ENCODE measurements at regions not wholly inside any gene's neighbourhood (a gene's known extent, or its start where the extent isn't known, plus 50 kb on each side); places are given as distances from the start of the nearest gene placed in this dataset.

DNA sequence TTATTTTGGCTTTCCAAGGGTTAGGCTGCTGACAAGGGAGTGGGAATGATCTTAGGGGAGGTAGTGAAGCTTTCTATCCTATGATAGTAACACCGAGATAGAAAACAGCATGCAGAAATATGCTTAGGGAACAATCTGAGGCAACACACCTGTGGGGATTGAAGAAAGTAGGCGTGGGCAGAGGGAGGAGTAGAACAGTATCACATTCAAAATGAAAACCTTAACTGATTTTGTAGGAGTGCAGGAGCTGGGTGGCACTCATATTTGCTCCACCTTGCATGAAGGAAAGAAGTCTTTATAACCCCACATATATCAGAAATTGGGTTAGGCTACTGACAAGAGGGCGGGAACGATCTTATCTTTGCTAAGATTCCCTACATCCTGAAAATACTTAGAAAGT is 762.2 kb upstream of the CNTNAP5 start:
- no peak overlapping the region for H3K4me2 ChIP-seq (replicated peaks; ENCODE audit: extremely low read depth, low read length, poor library complexity, severe bottlenecking)
- no CpG with 5 or more reads among the region's 4 CpGs for WGBS (ENCODE audit: insufficient coverage)
- H3K27ac Mint-ChIP-seq = no peak overlapping the region
- intact Hi-C loops (cut with micrococcal nuclease) = no loop called here
- H3K9me3 ChIP-seq (replicated peaks in 1 of 2; ENCODE audit: control insufficient read depth in 1 of 2, insufficient read depth in 1 of 2, low read length in 2 of 2) = peaks cover 3 to 14% of the 10 kb centered on the region in 2 donors
- no peak overlapping the region for H3K4me3 ChIP-seq (replicated peaks in 1 of 3; ENCODE audit: low read depth in 2 of 3, low read length in 3 of 3)
- peaks cover 0 to 7% (median 3%) of the 10 kb centered on the region in 7 donors for H3K9me3 Mint-ChIP-seq
- no peaks in the 10 kb centered on the region for H3K4me1 ChIP-seq (ENCODE audit: control insufficient read depth in 1 of 2, insufficient read depth in 2 of 2, low read length in 2 of 2)
- TF ChIP-seq, protein P1, sequence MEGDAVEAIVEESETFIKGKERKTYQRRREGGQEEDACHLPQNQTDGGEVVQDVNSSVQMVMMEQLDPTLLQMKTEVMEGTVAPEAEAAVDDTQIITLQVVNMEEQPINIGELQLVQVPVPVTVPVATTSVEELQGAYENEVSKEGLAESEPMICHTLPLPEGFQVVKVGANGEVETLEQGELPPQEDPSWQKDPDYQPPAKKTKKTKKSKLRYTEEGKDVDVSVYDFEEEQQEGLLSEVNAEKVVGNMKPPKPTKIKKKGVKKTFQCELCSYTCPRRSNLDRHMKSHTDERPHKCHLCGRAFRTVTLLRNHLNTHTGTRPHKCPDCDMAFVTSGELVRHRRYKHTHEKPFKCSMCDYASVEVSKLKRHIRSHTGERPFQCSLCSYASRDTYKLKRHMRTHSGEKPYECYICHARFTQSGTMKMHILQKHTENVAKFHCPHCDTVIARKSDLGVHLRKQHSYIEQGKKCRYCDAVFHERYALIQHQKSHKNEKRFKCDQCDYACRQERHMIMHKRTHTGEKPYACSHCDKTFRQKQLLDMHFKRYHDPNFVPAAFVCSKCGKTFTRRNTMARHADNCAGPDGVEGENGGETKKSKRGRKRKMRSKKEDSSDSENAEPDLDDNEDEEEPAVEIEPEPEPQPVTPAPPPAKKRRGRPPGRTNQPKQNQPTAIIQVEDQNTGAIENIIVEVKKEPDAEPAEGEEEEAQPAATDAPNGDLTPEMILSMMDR (IDR thresholded peaks at IDR 0.05) = no peak
- no peak for DNase-seq
- no peaks in the 10 kb centered on the region for H3K36me3 Mint-ChIP-seq
- H3K9ac ChIP-seq (ENCODE audit: insufficient read depth, low read length, poor library complexity, severe bottlenecking) = no peak overlapping the region
- H3K27ac ChIP-seq (ENCODE audit: low read depth in 1 of 2, low read length in 2 of 2) = no peak overlapping the region
- H3K4me3 Mint-ChIP-seq = no peak overlapping the region
- no peaks in the 10 kb centered on the region for H3K36me3 ChIP-seq (replicated peaks in 1 of 2; ENCODE audit: control insufficient read depth in 1 of 2, insufficient read depth in 2 of 2, low read length in 2 of 2)
- no peak overlapping the region for H2AFZ ChIP-seq (ENCODE audit: insufficient read depth, low read depth, low read length, poor library complexity, severe bottlenecking)
- peaks cover 0 to 1% (median 0%) of the 10 kb centered on the region in 3 donors for H3K27me3 Mint-ChIP-seq (ENCODE audit: low read depth in 3 of 3)
- H3K79me2 ChIP-seq (ENCODE audit: insufficient read depth, low read length) = no peaks in the 10 kb centered on the region
- H3K27me3 ChIP-seq (ENCODE audit: control insufficient read depth in 2 of 2, insufficient read depth in 2 of 2, low read length in 2 of 2) = no peaks in the 10 kb centered on the region
- no peaks in the 10 kb centered on the region for H3K4me1 Mint-ChIP-seq
- no peaks in the 10 kb centered on the region for H4K20me1 ChIP-seq (ENCODE audit: insufficient read depth, low read length)

GRCh38 chr2:123283431-123283830 is 741.7 kb upstream of the CNTNAP5 start:
- H3K9me3 ChIP-seq (replicated peaks in 1 of 2; ENCODE audit: control insufficient read depth in 1 of 2, insufficient read depth in 1 of 2, low read length in 2 of 2) = no peaks in the 10 kb centered on the region
- no peak overlapping the region for H3K4me3 Mint-ChIP-seq
- no peaks in the 10 kb centered on the region for H3K27me3 ChIP-seq (ENCODE audit: control insufficient read depth in 2 of 2, insufficient read depth in 2 of 2, low read length in 2 of 2)
- H3K27ac ChIP-seq (ENCODE audit: low read depth in 1 of 2, low read length in 2 of 2) = no peak overlapping the region
- H3K4me1 ChIP-seq (ENCODE audit: control insufficient read depth in 1 of 2, insufficient read depth in 2 of 2, low read length in 2 of 2) = no peaks in the 10 kb centered on the region
- no CpG with 5 or more reads among the region's 2 CpGs for WGBS (ENCODE audit: insufficient coverage)
- H3K4me1 Mint-ChIP-seq = no peaks in the 10 kb centered on the region
- TF ChIP-seq, protein P1 (IDR thresholded peaks at IDR 0.05) = no peak
- no peak overlapping the region for H3K27ac Mint-ChIP-seq
- H3K9ac ChIP-seq (ENCODE audit: insufficient read depth, low read length, poor library complexity, severe bottlenecking) = no peak overlapping the region
- H3K4me3 ChIP-seq (replicated peaks in 1 of 3; ENCODE audit: low read depth in 2 of 3, low read length in 3 of 3) = no peak overlapping the region
- H3K36me3 Mint-ChIP-seq = no peaks in the 10 kb centered on the region
- no peaks in the 10 kb centered on the region for H4K20me1 ChIP-seq (ENCODE audit: insufficient read depth, low read length)
- no peak overlapping the region for H2AFZ ChIP-seq (ENCODE audit: insufficient read depth, low read depth, low read length, poor library complexity, severe bottlenecking)
- H3K4me2 ChIP-seq (replicated peaks; ENCODE audit: extremely low read depth, low read length, poor library complexity, severe bottlenecking) = no peak overlapping the region
- H3K79me2 ChIP-seq (ENCODE audit: insufficient read depth, low read length) = no peaks in the 10 kb centered on the region
- H3K9me3 Mint-ChIP-seq = peaks cover 0 to 7% (median 2%) of the 10 kb centered on the region in 7 donors
- no peak for DNase-seq
- intact Hi-C loops (cut with micrococcal nuclease) = no loop called here
- H3K36me3 ChIP-seq (replicated peaks in 1 of 2; ENCODE audit: control insufficient read depth in 1 of 2, insufficient read depth in 2 of 2, low read length in 2 of 2) = no peaks in the 10 kb centered on the region
- H3K27me3 Mint-ChIP-seq (ENCODE audit: low read depth in 3 of 3) = peaks cover 0 to 2% (median 0%) of the 10 kb centered on the region in 3 donors
